H7 (cell line): ENCODE measurements at regions not wholly inside any gene's neighbourhood (a gene's known extent, or its start where the extent isn't known, plus 50 kb on each side); places are given as distances from the start of the nearest gene placed in this dataset.

Experiments
- DNase-seq: peaks from one replicate; pipeline ENCODE4 v3.0.0; 2012
- H3K27me3 ChIP-seq: 2 replicates; pipeline ENCODE4 v1.6.0; 2011; ENCODE audit warnings: mild to moderate bottlenecking, low read length; ENCODE audit not compliant: control insufficient read depth, insufficient read depth
- H3K36me3 ChIP-seq: replicated peaks from 2 replicates; pipeline ENCODE4 v1.5.1; 2011; ENCODE audit warnings: low read length; ENCODE audit not compliant: control insufficient read depth, insufficient read depth
- H3K4me3 ChIP-seq: 2 replicates; pipeline ENCODE4 v1.5.1; 2011; ENCODE audit warnings: low read depth, mild to moderate bottlenecking, control low read depth, low read length, moderate library complexity; ENCODE audit not compliant: insufficient read depth

- no peak for DNase-seq
- Histone ChIP-seq H3K27me3 (no peaks in the 10 kb centered on the region), H3K4me3 (no peak overlapping the region), H3K36me3 (no peaks in the 10 kb centered on the region)
Observed at GRCh38 chr5:77948476-77948875, 172.3 kb upstream of the TBCA start.

- no peak overlapping the region for H3K4me3 ChIP-seq
- no peaks in the 10 kb centered on the region for H3K36me3 ChIP-seq
- H3K27me3 ChIP-seq = no peaks in the 10 kb centered on the region
- no peak for DNase-seq
Observed at GRCh38 chr5:77947041-77947428, 170.9 kb upstream of the TBCA start.

- Histone ChIP-seq H3K4me3 (no peak overlapping the region), H3K27me3 (no peaks in the 10 kb centered on the region), H3K36me3 (no peaks in the 10 kb centered on the region)
- no peak for DNase-seq
Observed at GRCh38 chr5:77946381-77947040, 170.4 kb upstream of the TBCA start.

- no peak for DNase-seq
- no peak overlapping the region for H3K4me3 ChIP-seq
- H3K36me3 ChIP-seq = no peaks in the 10 kb centered on the region
- no peaks in the 10 kb centered on the region for H3K27me3 ChIP-seq
Observed at GRCh38 chr5:77945874-77946273, 169.7 kb upstream of the TBCA start.

- no peak overlapping the region for H3K4me3 ChIP-seq
- H3K27me3 ChIP-seq = no peaks in the 10 kb centered on the region
- DNase-seq = no peak
- no peaks in the 10 kb centered on the region for H3K36me3 ChIP-seq
Observed at GRCh38 chr5:77944757-77945340, 168.7 kb upstream of the TBCA start.

- H3K27me3 ChIP-seq = no peaks in the 10 kb centered on the region
- H3K4me3 ChIP-seq = no peak overlapping the region
- H3K36me3 ChIP-seq = no peaks in the 10 kb centered on the region
- no peak for DNase-seq
Observed at GRCh38 chr5:77943851-77944250, 167.7 kb upstream of the TBCA start.

- Histone ChIP-seq H3K4me3 (no peak overlapping the region), H3K27me3 (no peaks in the 10 kb centered on the region; the same call in 1 of the 2 replicates), H3K36me3 (no peaks in the 10 kb centered on the region)
- no peak for DNase-seq
Observed at GRCh38 chr5:77942578-77943239, 166.6 kb upstream of the TBCA start.

GRCh38 chr5:77937015-77937908 lies 161.1 kb upstream of the TBCA start:
- H3K27me3 ChIP-seq = no peaks in the 10 kb centered on the region; the same call in 1 of the 2 replicates
- DNase-seq = no peak
- no peaks in the 10 kb centered on the region for H3K36me3 ChIP-seq
- H3K4me3 ChIP-seq = no peak overlapping the region

- no peaks in the 10 kb centered on the region; the same call in 1 of the 2 replicates for H3K27me3 ChIP-seq
- H3K36me3 ChIP-seq = no peaks in the 10 kb centered on the region
- no peak overlapping the region for H3K4me3 ChIP-seq
- no peak for DNase-seq
Observed at GRCh38 chr5:77936365-77936693, 160.2 kb upstream of the TBCA start.

GRCh38 chr5:77935506-77936364 lies 159.6 kb upstream of the TBCA start:
- Histone ChIP-seq H3K4me3 (no peak overlapping the region), H3K27me3 (no peaks in the 10 kb centered on the region; the same call in 1 of the 2 replicates)
- no peak for DNase-seq

GRCh38 chr5:77928776-77929300 lies 152.7 kb upstream of the TBCA start:
- no peak for DNase-seq
- H3K4me3 ChIP-seq = no peak overlapping the region
- H3K27me3 ChIP-seq = no peaks in the 10 kb centered on the region
- H3K36me3 ChIP-seq = no peaks in the 10 kb centered on the region

More at GRCh38 chr5:77935506-77936364, 159.6 kb upstream of the TBCA start:
- H3K36me3 ChIP-seq = no peaks in the 10 kb centered on the region

GRCh38 chr5:77926337-77926736 lies 150.2 kb upstream of the TBCA start:
- no peak overlapping the region for H3K4me3 ChIP-seq
- no peaks in the 10 kb centered on the region for H3K36me3 ChIP-seq
- no peak for DNase-seq
- H3K27me3 ChIP-seq = no peaks in the 10 kb centered on the region

GRCh38 chr5:77925503-77925902 lies 149.4 kb upstream of the TBCA start:
- no peaks in the 10 kb centered on the region for H3K27me3 ChIP-seq
- H3K36me3 ChIP-seq = no peaks in the 10 kb centered on the region
- no peak for DNase-seq
- no peak overlapping the region for H3K4me3 ChIP-seq

GRCh38 chr5:77924081-77924480 lies 147.9 kb upstream of the TBCA start:
- peak; percentile 14 for DNase-seq
- no peaks in the 10 kb centered on the region for H3K36me3 ChIP-seq
- no peak overlapping the region for H3K4me3 ChIP-seq
- H3K27me3 ChIP-seq = no peaks in the 10 kb centered on the region
